SK-N-MC (cell line): ENCODE measurements at regions not wholly inside any gene's neighbourhood (a gene's known extent, or its start where the extent isn't known, plus 50 kb on each side); places are given as distances from the start of the nearest gene placed in this dataset.

ENCODE experiments used
- EZH2 ChIP-seq: fragments of 200-600 bp; sonication (generic); IDR thresholded peaks from one replicate; pipeline ENCODE4 v1.6.1; 2017; ENCODE audit warnings: antibody characterized with exemption
- POLR2AphosphoS5 ChIP-seq: IDR thresholded peaks from 2 replicates; pipeline ENCODE4 v1.6.1; 2012; ENCODE audit warnings: mild to moderate bottlenecking, low read depth, low read length, borderline replicate concordance

DNA sequence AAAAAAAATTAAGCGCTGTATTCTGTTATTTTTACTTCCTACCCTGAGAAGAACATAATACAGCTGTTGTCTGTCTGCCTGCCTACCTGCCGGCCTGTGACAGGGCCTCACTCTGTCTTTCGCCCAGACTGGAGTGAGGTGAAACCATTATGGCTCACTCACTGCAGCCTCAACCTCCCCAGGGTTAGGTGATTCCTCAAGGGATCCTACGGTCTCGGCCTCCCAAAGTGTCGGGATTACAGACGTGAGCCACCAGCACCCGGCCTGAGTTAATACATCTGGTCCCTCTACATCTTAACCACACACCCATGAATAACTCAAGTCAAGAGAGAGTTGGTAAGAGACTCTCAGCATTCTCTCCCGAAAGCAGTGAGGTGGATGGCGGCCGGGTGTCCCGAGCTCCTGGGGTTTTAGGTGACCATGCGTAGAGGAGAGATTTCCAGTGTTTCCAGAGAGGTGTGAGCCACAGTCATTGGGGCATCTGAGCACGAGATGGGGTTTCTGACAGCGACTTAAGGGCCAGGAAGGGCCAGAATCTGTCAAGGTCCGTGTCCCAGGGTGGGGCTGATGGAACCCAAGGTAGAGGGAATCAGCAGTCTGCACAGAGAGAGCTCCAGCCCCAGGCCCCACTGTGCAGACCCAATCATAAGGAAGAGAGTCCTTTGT is 1954.4 kb upstream of the DEFB115 start:
- no peak for TF ChIP-seq POLR2AphosphoS5
- TF ChIP-seq EZH2, result no peak
